Fibroblast of lung (primary cell): ENCODE measurements at regions not wholly inside any gene's neighbourhood (a gene's known extent, or its start where the extent isn't known, plus 50 kb on each side); places are given as distances from the start of the nearest gene placed in this dataset.

Source experiments
- DNase-seq, 2 donors: peaks; one replicate each; pipeline versions ENCODE4 v3.0.0 to v3.0.0-alpha.2; 2010; ENCODE audit warnings: low read depth in 2 of 2
- H2AFZ ChIP-seq: 2 replicates; pipeline ENCODE4 v1.5.1; 2012; ENCODE audit warnings: low read length, control low read depth, inconsistent platforms
- H3K27ac ChIP-seq: 2 replicates; pipeline ENCODE4 v1.5.1; 2011; ENCODE audit warnings: low read length, control low read depth; ENCODE audit not compliant: insufficient read depth
- H3K27me3 ChIP-seq: 2 replicates; pipeline ENCODE4 v1.5.1; 2011; ENCODE audit warnings: mild to moderate bottlenecking, low read length; ENCODE audit not compliant: control insufficient read depth, insufficient read depth
- H3K36me3 ChIP-seq: 2 replicates; pipeline ENCODE4 v1.5.1; 2011; ENCODE audit warnings: low read length; ENCODE audit not compliant: control insufficient read depth, insufficient read depth
- H3K4me1 ChIP-seq: 2 replicates; pipeline ENCODE4 v1.5.1; 2011; ENCODE audit warnings: low read length; ENCODE audit not compliant: control insufficient read depth, insufficient read depth; ENCODE audit errors: extremely low read depth
- H3K4me2 ChIP-seq: 2 replicates; pipeline ENCODE4 v1.5.1; 2011; ENCODE audit warnings: low read length, control low read depth; ENCODE audit not compliant: insufficient read depth; ENCODE audit errors: extremely low read depth
- H3K4me3 ChIP-seq, 4 experiments: fragments of 200-600 bp in 1 of 4; sonication (generic) in 1 of 4; replicated peaks in 1 of 4; 2 replicates each; pipeline ENCODE4 v1.5.1; 2011 to 2016; ENCODE audit warnings: low read length in 4 of 4, low read depth in 3 of 4, mild to moderate bottlenecking in 3 of 4, control low read depth in 2 of 4, inconsistent platforms in 1 of 4, mixed read lengths in 1 of 4; ENCODE audit not compliant: insufficient read depth in 1 of 4; ENCODE audit errors: control extremely low read depth in 1 of 4
- H3K79me2 ChIP-seq: 2 replicates; pipeline ENCODE4 v1.5.1; 2012; ENCODE audit warnings: mild to moderate bottlenecking, low read length, inconsistent platforms; ENCODE audit not compliant: control insufficient read depth, insufficient read depth
- H3K9ac ChIP-seq: 2 replicates; pipeline ENCODE4 v1.5.1; 2011; ENCODE audit warnings: mild to moderate bottlenecking, low read length, control low read depth; ENCODE audit not compliant: insufficient read depth
- H3K9me3 ChIP-seq: 2 replicates; pipeline ENCODE4 v1.5.1; 2012; ENCODE audit warnings: low read depth, low read length; ENCODE audit not compliant: control insufficient read depth, insufficient read depth
- H4K20me1 ChIP-seq: 2 replicates; pipeline ENCODE4 v1.5.1; 2011; ENCODE audit warnings: low read length; ENCODE audit not compliant: control insufficient read depth, insufficient read depth; ENCODE audit errors: extremely low read depth
- EZH2 ChIP-seq: IDR thresholded peaks from 2 replicates; pipeline ENCODE4 v1.5.1; 2012; ENCODE audit warnings: low read length, control low read depth, mild to moderate bottlenecking; ENCODE audit errors: missing control alignments
- TF ChIP-seq, protein P1 (sequence below), 2 donors: IDR thresholded peaks in 1 of 2; conservative IDR thresholded peaks in 1 of 2; 1 replicate in 1 of 2; 2 replicates in 1 of 2; pipeline ENCODE4 v1.5.1; 2011 to 2012; ENCODE audit warnings: low read length in 2 of 2, control low read depth in 1 of 2, inconsistent platforms in 1 of 2, low read depth in 1 of 2, mild to moderate bottlenecking in 1 of 2

- no peak overlapping the region for H3K9ac ChIP-seq
- H4K20me1 ChIP-seq: no peaks in the 10 kb centered on the region
- TF ChIP-seq, protein P1, sequence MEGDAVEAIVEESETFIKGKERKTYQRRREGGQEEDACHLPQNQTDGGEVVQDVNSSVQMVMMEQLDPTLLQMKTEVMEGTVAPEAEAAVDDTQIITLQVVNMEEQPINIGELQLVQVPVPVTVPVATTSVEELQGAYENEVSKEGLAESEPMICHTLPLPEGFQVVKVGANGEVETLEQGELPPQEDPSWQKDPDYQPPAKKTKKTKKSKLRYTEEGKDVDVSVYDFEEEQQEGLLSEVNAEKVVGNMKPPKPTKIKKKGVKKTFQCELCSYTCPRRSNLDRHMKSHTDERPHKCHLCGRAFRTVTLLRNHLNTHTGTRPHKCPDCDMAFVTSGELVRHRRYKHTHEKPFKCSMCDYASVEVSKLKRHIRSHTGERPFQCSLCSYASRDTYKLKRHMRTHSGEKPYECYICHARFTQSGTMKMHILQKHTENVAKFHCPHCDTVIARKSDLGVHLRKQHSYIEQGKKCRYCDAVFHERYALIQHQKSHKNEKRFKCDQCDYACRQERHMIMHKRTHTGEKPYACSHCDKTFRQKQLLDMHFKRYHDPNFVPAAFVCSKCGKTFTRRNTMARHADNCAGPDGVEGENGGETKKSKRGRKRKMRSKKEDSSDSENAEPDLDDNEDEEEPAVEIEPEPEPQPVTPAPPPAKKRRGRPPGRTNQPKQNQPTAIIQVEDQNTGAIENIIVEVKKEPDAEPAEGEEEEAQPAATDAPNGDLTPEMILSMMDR (conservative IDR thresholded peaks at IDR 0.05 in 1 of 2, IDR thresholded peaks at IDR 0.05 in 1 of 2; ENCODE audit: low read depth in 1 of 2, low read length in 2 of 2): no peak
- TF ChIP-seq EZH2: no peak
- no peaks in the 10 kb centered on the region for H3K4me1 ChIP-seq
- no peak overlapping the region for H3K4me2 ChIP-seq
- no peaks in the 10 kb centered on the region for H3K9me3 ChIP-seq
- no peak overlapping the region for H3K27ac ChIP-seq
- H3K79me2 ChIP-seq: no peaks in the 10 kb centered on the region
- no peaks in the 10 kb centered on the region for H3K36me3 ChIP-seq
- no peak overlapping the region for H2AFZ ChIP-seq
- H3K4me3 ChIP-seq: no peak overlapping the region
- H3K27me3 ChIP-seq: no peaks in the 10 kb centered on the region
- DNase-seq: peak in 1 of 2 donors; percentile 47
Observed at GRCh38 chr10:70967591-70968587, 79.5 kb upstream of the PCBD1 start.

DNA sequence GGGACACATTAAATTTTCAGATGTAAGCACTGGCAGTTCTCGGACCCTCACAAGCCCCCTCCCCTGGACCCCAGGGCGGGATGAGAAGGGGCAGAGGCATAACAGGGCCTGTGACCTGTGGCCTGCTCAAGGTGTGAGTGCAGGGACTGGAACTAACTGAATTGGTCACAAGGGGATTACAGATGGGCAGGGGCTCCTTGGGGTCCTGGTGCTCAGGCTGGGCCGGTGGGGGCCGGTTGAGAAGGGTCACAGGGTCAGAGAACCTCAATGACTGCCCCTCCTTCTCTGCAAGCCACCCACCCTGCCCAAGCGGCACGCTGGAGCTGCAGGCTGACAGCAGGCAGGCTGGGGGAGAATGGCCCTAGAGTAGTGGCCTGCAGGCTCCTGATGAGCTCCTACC lies 80.8 kb upstream of the PCBD1 start:
- H3K9me3 ChIP-seq: no peaks in the 10 kb centered on the region
- H2AFZ ChIP-seq: no peak overlapping the region
- no peak for DNase-seq
- no peak overlapping the region for H3K27ac ChIP-seq
- no peaks in the 10 kb centered on the region for H3K36me3 ChIP-seq
- no peak overlapping the region for H3K4me3 ChIP-seq
- no peak for TF ChIP-seq EZH2
- TF ChIP-seq, protein P1 (conservative IDR thresholded peaks at IDR 0.05 in 1 of 2, IDR thresholded peaks at IDR 0.05 in 1 of 2; ENCODE audit: low read depth in 1 of 2, low read length in 2 of 2): no peak
- H3K4me1 ChIP-seq: no peaks in the 10 kb centered on the region
- no peak overlapping the region for H3K9ac ChIP-seq
- H3K4me2 ChIP-seq: no peak overlapping the region
- no peaks in the 10 kb centered on the region for H4K20me1 ChIP-seq
- no peaks in the 10 kb centered on the region for H3K79me2 ChIP-seq
- no peaks in the 10 kb centered on the region for H3K27me3 ChIP-seq

GRCh38 chr10:70970830-70971229 lies 82.5 kb upstream of the PCBD1 start:
- TF ChIP-seq, protein P1 (conservative IDR thresholded peaks at IDR 0.05 in 1 of 2, IDR thresholded peaks at IDR 0.05 in 1 of 2; ENCODE audit: low read depth in 1 of 2, low read length in 2 of 2): no peak
- no peak for TF ChIP-seq EZH2
- Histone ChIP-seq H3K9me3 (no peaks in the 10 kb centered on the region), H3K9ac (no peak overlapping the region), H3K36me3 (no peaks in the 10 kb centered on the region), H3K27ac (no peak overlapping the region), H3K4me1 (no peaks in the 10 kb centered on the region), H3K27me3 (peaks cover 3% of the 10 kb centered on the region), H3K79me2 (no peaks in the 10 kb centered on the region), H3K4me2 (no peak overlapping the region), H2AFZ (no peak overlapping the region), H3K4me3 (no peak overlapping the region), H4K20me1 (no peaks in the 10 kb centered on the region)
- peak; percentile 7 to 81 for DNase-seq
